ENCODE measurements at regions not wholly inside any gene's neighbourhood (a gene's known extent, or its start where the extent isn't known, plus 50 kb on each side); places are given as distances from the start of the nearest gene placed in this dataset.
A peak's percentile ranks its signal among the peaks of the same experiment; 100 is the strongest.
"Not testable (repeated sequence)": the region's sequence is repeated elsewhere in the genome, so short reads cannot be mapped to it uniquely, and the experiment has no call there.

DNA sequence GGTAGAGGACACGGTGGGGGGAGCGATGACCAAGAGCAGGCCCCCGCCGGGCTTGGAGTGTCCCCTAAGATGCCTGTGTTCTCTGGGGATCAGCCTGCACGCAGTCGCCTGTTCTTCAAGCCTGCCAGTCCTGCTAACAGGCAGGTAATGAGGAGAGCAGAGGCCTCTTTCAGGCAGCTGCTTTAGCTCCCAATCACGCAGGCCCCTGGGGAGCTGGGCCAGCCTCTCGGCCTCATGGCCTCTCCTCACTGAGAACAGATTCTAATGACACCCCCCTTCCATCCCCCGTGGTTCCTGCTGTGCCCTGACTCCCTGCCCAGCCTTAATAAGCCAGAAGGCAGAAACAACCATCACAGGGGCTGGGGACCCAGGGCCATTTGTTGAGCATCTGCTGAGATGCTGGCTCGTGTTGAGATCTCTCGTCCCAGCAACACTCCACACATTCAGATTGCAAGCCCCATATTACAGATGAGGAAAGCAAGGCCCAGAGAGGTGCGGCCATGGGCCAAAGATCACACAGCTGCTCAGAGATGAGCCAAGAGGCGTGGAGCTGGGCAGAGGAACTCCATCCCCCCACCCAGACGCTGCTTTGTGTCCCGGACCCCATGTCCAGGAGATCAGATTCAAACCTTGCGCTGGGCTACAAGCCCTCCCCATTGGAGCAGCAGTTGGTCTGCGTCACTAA lies 71.6 kb upstream of the CASZ1 start:
- DNase-seq = no peak

DNA sequence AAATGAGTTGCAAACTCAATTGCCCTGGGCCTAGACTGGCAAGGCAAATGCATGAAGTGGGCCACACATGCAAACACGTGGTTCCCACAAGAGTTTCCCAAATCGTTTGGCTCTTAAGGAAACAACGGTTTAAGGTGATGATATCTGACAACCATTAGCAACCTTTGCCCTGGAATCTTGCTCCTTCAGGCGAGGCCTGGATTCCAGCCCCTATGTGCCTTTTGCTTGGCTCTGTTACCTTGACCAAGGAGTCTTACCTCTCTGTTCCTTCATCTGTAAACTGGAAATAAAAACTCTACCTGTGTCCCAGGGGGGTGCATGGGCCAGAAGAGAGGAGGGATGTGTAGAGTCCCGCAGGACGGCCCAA lies 72.1 kb upstream of the CASZ1 start:
- no peak for DNase-seq

DNA sequence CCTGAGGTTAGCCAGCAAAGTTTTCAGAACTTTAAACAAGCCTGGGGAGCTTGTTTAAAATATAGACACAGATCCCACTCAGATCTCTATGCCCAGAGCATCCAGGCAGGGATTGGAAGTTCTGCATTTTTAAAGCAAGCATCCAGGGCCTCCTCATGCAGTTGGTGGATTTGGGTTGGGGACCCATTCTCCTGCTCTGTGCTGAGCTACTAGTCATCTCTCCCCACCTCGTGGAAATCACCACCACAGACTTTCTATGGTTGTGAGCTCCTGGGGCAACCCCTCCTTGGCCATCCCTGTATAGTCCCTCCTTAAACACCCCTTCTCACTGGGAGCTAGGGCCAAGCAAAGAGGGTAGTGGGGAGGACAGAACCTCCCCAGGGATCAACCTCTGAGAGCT lies 73.5 kb upstream of the CASZ1 start:
- no peak for DNase-seq

DNA sequence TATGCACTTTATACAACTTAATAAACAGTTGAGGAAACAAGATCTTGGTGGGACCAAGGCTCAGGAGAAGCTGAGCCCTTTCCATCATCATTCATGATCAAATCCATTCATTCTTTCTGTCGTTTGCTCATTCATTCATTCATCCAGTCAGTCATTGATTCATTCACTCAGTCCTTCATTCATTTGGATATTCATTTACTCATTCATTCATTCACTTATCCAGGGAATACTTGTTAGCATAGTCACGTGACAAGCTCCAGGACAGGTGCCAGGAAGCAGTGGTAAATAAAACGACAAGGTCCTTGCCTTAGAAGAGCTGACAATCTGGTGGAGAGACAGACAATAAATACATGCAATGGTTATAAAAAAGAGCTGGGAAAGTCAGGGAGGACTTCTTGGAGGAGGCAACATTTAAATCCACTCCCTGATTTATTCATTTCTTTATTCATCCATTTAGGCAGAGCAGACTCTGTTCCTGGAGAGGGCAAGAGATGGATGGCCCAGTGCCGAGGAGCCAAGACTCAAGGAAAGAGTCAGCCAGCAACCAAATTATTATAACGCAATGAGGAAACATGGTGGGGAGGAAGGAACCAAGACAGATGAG lies 74.1 kb upstream of the CASZ1 start:
- no peak for DNase-seq

DNA sequence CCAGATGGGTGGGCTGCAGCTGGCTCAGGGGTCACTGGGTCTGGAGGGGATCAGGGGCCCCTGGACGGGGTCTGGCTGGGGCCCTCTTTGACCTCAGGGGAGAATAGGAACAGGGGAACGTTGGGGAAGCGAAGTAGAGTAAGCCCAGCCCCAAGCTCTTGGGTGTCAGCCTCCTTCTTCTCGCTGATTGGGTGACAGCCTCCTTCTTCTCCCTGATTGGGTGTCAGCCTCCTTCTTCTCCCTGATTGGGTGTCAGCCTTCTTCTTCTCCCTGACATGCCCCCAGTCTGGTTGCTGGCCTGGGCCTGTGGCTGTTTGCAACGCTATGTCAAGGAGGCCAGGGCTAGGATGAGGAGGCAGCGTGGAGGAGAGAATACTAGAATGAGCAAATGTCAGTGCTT lies 76.7 kb upstream of the CASZ1 start:
- no peak for DNase-seq

DNA sequence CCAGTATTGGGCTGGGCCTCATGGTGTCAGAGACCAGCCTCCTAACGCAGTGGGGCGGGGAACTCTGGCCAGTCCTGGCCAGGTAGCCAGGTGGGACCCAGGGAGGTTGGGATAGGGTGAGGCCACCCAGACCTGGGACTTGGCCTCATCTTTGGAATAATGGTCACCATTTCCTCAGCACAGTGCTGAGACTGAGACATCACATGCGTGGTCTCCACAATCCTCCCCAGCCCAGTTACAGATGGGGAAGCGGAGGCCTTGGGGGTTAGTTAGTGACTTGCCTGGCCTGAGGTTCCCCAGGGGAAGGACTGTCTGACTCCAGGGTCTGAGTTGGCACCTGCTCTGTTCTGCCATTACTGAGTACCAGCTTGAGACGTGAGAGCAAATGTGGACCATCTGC lies 77.9 kb upstream of the CASZ1 start:
- DNase-seq = no peak

DNA sequence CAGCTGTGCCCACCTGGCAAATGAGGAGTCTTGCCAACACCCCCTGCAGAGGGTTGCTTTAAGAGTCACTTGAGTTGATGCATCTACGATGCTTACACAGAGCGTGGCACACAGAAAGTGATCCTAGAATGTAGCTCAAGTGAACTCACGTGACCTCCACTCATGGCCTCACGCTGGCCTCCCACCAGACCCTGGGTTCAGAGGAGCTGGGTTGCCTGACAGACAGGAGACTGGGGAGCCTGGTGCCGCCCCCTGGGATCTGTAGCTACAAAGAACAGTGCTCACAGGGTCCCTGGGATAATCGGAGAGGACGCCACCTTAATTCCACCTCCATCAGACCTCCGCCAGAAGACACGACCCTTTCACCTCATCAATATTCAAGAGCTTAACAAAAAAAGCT lies 81.4 kb upstream of the CASZ1 start:
- DNase-seq = no peak

DNA sequence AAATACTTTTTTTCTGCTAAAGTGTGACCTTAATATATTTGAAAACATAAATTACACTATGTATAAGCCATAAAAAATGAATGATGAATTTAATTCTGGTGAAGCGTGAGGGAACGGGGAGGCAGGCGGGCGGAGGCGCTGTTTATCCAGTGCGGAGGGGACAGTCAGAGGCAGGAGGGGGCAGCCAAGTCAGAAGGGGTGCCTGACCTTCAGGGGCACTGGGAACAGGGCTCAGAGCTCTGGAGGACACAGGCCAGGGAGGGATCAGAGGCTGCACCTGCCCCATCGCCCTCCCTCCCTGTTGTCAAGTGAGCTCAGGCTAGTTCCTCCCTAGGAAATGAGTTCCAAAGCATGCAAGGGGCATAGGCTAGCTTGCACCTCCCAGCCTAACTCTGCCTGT lies 82.0 kb upstream of the CASZ1 start:
- DNase-seq = no peak

DNA sequence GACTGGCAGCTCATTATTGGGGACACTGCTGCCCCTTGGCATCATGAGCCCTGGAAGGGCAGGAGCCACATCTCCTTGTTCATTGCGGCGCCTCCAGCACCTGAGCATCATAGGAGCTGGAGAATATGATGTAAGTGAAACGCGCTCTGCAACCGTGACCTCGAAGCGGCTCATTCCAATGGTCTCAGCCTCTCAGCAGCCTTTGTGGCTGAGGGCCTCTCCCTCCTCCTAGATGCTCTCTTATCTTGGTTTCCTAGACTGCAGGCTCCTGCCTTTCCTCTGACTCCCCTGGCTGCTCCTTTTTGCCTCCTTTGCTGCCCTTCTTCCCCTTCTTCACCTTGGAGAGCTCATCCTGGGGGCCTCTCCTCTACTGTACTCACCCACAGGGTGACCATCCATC lies 83.6 kb upstream of the CASZ1 start:
- no peak for DNase-seq

DNA sequence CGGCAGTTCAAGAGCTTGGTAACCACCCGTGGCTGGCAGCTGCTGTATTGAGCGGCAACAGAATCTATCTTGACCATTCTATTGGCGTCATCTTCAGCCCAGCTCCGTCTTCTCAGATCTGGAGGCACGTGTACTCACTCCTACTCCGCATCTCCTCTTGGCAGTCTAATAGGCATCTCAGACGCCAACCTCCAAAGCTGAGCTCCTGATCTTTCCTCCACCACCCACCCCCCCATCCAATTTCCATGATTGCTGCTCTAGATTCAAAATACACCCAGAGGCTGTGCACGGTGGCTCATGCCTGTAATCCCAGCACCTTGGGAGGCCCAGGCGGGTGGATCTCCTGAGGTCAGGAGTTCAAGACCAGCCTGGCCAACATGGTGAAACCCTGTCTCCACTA lies 84.6 kb upstream of the CASZ1 start:
- no peak for DNase-seq

DNA sequence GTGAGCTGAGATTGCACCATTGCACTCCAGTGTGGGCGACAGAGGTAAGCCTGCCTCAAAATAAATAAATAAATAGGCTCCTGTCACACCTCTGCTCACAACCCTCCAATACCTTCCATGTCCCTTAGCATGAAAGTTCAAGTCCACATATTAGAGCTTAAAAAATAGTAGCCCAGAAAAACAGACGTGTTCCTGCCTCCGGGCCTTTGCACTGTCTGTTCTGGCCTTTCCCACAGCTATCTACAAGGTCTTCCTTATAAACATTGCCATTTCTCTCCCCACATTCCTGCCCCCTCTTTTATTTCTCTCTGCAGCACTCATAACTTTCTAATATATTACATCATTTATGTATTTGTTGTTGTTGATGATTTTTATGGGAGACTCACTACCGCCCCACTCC lies 85.6 kb upstream of the CASZ1 start:
- DNase-seq = no peak

DNA sequence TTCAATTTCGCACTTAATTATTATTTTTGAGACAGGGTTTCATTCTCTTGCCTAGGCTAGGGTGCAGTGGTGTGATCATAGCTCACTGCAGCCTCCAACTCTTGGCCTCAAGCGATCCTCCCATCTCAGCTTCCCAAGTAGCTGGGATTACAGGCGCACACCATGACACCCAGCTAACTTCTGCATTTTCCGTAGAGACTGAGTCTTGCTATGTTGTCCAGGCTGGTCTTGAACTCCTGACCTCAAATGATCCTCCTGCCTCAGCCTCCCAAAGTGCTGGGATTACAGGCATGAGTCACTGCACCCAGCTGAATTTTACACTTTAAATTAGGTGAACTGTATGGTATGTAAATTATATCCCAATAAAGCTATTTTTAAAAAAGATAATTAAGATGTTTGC lies 90.6 kb upstream of the CASZ1 start:
- not testable (repeated sequence) for DNase-seq

DNA sequence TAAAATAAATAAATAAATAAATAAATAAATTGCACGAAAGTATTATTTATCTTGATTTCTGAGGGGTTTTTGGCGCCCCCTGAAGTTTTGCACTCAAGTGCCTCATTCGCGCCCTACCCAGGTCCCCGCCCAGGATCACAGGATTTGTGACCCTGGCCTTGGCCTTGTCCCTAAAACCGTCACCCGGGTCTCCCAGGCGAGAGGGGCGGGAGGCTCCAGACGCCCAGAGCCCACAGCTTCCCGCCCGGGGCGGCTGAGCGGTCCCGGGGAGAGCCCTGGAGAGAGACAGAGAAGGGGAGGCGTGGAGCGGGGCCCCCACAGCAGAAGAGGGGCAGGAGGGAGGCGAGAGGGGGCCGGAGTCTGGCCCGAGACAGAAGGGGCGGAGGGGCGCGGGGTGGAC lies 91.8 kb upstream of the CASZ1 start:
- no peak for DNase-seq

DNA sequence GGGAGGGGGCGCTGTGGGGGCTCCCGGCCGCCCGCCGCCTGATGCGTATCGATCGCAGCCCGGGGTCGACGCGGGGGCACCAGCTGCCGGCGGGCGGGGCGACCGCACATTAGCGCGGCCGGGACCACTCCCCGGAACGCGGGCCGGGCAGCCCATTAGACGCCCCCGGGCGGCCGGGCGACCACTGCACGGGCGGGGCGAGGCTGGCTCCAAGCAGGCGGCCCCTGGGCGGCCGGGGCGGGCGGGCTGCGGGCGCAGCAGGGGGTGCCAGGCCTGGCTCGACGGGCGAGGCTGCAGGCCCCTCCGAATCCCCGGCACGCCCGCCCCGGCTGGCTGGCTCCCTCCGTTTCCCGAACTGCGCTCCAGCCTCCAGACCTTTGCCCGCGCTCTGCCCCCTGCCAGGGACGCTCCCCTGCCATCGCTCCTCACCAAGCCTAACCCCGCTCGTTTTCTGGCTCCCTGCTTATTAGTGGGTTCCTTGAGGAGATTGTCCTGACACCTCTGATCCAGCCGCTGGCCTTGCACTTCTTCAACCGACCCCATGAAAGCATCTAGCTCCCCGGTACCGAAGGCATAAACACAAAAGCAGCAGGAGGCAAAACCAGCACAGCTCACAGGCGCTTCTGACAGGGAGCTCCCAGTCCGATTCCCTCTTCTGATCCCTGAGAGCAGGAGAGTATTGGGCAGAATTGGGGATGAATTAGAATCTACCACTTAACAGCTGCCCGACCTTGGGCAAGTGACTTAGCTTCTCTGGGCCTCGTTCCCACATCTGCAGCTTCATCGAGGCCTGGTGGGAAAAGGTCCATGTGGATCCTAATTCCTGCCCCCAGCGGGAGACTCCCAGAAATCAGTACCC lies 92.6 kb upstream of the CASZ1 start:
- DNase-seq = no peak

DNA sequence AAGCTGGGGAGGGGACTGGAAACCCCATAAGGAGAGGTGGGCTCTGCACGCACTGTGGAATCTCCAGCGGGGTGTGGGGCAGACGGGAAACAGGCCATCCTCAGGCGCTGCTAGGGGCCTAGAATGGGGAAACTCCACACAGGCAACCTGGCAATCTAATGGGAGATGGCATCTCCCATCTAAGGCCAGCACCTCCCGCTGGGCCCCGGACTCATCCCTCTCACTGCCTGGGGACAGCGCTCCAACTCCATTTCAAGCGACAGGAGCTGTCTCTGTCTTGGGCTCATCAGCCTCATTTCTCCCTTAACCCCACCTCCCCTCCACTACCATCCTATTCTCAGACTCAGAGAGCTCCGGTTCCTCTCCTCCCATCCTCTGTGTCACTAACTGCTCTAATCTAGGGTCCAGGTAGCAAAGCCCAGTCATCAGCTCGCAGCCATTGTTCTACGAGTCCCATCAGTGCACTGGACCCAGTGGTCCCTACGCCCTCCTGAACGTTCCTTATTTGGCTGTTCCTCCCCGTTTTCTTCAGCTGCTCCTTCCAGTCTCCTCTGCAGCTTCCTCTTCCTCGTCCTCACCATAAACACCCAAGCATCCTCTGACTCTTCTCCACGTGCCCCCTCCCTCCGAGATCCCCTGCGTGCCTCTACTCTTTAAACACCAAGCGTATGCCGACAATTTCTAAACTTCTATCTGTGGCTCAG lies 93.4 kb upstream of the CASZ1 start:
- DNase-seq = no peak

DNA sequence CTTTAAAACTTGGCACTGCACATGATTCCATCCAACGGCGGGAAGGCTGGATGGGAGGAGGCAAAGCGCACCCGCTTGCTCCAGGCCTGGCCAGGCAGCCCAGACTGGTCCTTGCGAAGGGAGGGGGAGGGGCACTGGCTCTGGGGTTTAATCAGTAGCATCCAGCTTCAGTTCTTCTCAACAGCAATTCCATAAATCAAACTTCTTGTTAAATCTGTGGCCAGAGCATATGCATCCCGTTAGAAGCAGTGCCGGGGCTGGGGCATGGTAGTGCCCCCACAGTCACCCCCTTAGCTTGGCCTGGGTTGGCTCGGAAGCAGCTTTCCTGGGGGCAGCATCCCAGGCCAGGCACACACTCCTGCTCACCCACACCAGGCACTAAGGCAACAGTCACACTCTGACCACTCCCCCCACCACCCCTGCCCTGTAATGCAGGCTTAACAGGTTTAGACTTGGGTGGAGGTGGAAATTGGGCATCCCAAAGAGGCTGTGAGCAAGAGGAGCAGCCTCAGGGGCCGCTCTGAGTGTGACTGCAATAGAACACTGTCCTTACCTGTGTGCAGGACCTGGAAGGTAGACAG lies 94.1 kb upstream of the CASZ1 start:
- no peak for DNase-seq

DNA sequence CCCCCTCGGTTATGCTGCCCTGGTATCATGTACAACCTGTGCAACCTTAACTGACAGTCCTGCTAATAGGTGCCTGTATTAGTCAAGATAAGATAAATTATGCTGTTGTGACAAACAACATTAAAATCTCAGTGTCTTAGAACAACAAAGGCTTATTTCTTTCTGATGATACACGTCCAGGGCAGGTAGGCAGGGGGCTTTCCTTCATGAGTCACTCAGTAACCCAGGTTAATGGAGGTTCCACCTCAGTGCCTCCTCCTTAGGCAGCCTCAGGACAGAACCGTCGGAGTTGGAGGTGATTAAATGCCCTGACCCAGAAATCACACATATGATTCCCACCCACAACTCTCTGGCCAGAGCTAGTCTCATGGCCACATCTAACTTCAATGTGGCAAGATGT lies 94.6 kb upstream of the CASZ1 start:
- peak; percentile 27 for DNase-seq

DNA sequence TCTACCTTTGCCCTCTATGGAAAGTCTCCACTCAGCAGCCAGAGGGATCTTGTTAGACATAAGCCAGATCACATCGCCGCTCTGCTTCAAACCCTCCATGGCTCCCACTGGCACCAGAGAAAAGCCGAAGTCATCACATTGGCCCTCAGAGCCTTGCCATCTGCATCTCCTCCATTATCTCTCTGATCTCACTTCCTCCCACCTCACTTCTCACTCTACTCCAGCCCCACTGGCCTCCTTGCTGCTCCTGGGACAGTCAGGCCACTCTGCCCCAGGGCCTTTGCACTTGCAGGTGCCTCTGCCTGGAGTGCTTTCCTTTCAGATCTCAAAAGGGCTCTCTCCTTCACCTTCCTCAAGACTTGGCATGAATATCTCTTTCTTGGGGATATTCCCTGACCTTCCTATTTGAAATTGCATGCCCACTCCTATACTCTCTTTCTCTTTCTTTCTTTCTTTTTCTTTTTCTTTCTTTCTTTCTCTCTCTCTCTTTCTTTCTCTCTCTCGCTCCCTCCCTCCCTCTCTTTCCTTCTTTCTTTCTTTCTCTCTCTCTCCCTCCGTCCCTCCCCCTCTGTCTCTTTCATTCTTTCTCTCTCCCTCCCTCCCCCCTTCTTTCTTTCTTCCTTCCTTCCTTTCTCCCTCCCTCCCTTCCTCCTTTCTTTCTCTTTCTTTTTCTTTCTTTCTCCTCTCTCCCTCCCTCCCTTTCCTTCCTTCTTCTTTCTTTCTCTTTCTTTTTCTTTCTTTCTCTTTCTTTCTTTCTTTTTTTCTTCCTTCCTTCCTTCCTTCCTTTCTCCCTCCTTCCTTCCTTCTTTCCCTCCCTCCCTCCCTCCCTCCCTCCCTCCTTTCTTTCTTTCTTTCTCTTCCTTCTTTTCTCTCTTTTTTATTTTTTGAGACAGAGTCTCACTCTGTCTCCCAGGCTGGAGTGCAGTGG lies 96.0 kb upstream of the CASZ1 start:
- no peak for DNase-seq

DNA sequence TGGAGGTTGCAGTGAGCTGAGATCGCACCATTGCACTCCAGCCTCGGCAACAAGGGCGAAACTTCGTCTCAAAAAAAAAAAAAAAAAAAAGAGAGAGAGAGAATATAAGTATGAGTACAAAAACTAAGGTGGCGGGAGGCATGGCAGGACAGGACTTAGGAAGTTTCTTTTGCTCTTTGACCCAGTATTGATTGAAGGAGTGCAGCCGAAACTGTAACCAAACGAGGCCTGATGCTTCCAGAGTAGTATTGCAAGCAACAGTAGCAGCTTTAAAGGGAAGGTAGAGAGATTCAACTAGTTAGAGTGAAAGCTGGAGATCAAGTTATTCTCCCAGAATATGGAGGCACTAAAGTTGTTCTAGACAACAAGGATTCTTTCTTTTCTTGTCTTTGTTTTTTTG lies 99.2 kb upstream of the CASZ1 start:
- DNase-seq = no peak

DNA sequence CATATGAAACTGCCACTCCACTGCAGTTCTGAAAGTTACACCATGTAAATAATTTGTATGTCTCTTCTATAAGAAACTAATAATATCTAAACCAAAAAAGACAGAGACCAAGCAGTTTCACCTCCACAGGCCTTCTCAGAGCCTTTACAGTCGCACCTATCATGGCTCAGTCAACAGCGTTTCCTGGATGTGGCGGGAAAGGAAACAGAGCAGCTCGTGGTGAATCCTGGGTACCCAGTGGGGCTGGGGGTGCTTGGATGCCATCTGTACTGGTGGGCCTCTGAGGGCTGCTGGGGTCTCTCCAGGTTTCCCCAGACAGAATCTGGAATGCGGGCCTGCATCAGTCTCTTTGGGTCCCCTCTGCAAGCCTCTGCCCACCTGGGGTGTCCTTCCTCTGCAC lies 100.2 kb upstream of the CASZ1 start:
- no peak for DNase-seq

DNA sequence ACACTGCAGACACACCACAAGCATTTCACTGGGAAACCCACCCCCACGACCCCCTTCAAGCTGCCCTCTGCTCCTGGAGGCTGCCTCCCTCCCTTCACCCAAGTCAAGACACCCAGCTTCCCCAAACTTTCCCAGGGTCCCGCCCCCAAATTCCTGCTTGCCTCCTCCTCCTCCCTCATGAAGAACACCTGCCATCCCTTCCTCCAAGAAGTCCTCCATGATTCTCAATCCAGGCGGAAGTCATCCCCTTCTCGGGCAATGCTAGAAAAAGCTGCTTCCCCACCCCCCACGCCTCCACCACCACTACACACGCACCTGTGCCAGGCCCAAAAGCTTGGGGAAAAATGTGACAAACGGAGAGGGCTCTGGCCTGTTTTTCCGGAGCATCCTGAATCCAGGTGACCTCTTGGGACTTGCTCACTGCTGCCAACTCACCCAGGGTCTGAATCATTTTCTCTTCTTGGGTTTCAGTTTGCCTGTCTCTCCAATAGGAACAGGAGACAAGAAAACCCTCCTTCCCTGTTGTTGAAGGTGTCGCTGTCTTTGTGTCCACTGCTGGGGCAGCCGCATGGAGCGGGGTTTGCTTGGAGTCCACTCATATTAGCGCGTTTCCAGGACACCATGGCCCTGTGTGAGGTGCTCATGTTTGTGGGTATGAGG lies 101.0 kb upstream of the CASZ1 start:
- DNase-seq = no peak

Measured in kidney glomerular epithelial cell (primary cell).